ENCODE measurements at regions not wholly inside any gene's neighbourhood (a gene's known extent, or its start where the extent isn't known, plus 50 kb on each side); places are given as distances from the start of the nearest gene placed in this dataset.

GRCh38 chr2:146730882-146731281, 1113.9 kb upstream of the ACVR2A start:
- DNase-seq (ENCODE audit: low read depth, low spot score) = no peak
- CTCF ChIA-PET = no interaction called here
- in situ Hi-C loops (cut with HindIII; ENCODE audit: low pct_unique_long_range_greater_than_20kb, low sequenced_read_pairs) (no loop called here), intact Hi-C loops (cut with micrococcal nuclease; ENCODE audit: unreplicated experiment) (loop anchor here (5.0 kb wide), 1 partner anchor 1181 kb away; no protein-coding TSS in a partner anchor)
- ATAC-seq = no peak
- no TSS peak for BruUV-seq (replicated peaks)
- Histone ChIP-seq H3K4me1 (ENCODE audit: control insufficient read depth, insufficient read depth, low read length) (no peaks in the 10 kb centered on the region), H3K36me3 (ENCODE audit: control insufficient read depth, insufficient read depth, low read length) (no peaks in the 10 kb centered on the region), H3K9me3 (ENCODE audit: control insufficient read depth, insufficient read depth, low read depth, low read length) (no peaks in the 10 kb centered on the region), H3K4me3 (ENCODE audit: low read depth in 2 of 2, low read length in 2 of 2) (no peak overlapping the region), H3K27me3 (ENCODE audit: control insufficient read depth, insufficient read depth, low read length) (no peaks in the 10 kb centered on the region), H3K27ac (ENCODE audit: low read length) (no peak overlapping the region)
- TF ChIP-seq CTCF (IDR thresholded peaks at IDR 0.05) (no peak), SIN3A (IDR thresholded peaks at IDR 0.05; ENCODE audit: borderline replicate concordance, insufficient read depth, low read depth, low read length) (no peak), POLR2AphosphoS5 (IDR thresholded peaks at IDR 0.05; ENCODE audit: low read depth, low read length) (no peak), TCF7L2 (IDR thresholded peaks at IDR 0.05; ENCODE audit: low read depth, low read length) (no peak)
- TF ChIP-seq, protein P1, sequence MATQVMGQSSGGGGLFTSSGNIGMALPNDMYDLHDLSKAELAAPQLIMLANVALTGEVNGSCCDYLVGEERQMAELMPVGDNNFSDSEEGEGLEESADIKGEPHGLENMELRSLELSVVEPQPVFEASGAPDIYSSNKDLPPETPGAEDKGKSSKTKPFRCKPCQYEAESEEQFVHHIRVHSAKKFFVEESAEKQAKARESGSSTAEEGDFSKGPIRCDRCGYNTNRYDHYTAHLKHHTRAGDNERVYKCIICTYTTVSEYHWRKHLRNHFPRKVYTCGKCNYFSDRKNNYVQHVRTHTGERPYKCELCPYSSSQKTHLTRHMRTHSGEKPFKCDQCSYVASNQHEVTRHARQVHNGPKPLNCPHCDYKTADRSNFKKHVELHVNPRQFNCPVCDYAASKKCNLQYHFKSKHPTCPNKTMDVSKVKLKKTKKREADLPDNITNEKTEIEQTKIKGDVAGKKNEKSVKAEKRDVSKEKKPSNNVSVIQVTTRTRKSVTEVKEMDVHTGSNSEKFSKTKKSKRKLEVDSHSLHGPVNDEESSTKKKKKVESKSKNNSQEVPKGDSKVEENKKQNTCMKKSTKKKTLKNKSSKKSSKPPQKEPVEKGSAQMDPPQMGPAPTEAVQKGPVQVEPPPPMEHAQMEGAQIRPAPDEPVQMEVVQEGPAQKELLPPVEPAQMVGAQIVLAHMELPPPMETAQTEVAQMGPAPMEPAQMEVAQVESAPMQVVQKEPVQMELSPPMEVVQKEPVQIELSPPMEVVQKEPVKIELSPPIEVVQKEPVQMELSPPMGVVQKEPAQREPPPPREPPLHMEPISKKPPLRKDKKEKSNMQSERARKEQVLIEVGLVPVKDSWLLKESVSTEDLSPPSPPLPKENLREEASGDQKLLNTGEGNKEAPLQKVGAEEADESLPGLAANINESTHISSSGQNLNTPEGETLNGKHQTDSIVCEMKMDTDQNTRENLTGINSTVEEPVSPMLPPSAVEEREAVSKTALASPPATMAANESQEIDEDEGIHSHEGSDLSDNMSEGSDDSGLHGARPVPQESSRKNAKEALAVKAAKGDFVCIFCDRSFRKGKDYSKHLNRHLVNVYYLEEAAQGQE (IDR thresholded peaks at IDR 0.05; ENCODE audit: insufficient read depth in 1 of 2, low read depth in 2 of 2, low read length in 1 of 2) = no peak
- POLR2A ChIA-PET = no interaction called here

DNA sequence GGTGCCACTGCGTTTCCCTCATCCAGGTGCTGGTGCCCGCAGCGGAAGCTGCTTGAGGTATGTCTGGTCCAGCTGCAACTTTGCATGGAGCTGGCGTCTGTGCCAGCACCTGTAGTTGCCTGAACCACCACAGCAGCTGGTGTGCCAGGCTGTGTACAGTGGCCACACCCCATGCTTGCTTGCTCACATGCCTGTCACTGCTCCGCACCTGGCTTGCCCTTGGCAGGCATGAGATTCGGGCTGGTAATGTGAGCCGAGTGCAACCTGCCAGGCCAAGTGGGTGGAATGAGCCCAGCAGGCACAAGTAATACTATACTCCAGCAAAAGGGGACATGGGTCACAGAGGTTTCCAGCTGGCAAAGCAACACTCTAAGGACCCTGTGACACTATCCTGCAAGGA, 1123.3 kb upstream of the ACVR2A start:
- DNase-seq (ENCODE audit: low read depth, low spot score) (no peak), ATAC-seq (no peak)
- no peaks in the 10 kb centered on the region for H3K27me3 ChIP-seq (ENCODE audit: control insufficient read depth, insufficient read depth, low read length)
- 0 out of 2 replicates have a peak, but pooled peaks cover 3% of the 10 kb centered on the region for H3K9me3 ChIP-seq (ENCODE audit: control insufficient read depth, insufficient read depth, low read depth, low read length)
- intact Hi-C loops (cut with micrococcal nuclease; ENCODE audit: unreplicated experiment) (no loop called here), in situ Hi-C loops (cut with HindIII; ENCODE audit: low pct_unique_long_range_greater_than_20kb, low sequenced_read_pairs) (no loop called here)
- ChIA-PET CTCF (no interaction called here), POLR2A (no interaction called here)
- TF ChIP-seq SIN3A (IDR thresholded peaks at IDR 0.05; ENCODE audit: borderline replicate concordance, insufficient read depth, low read depth, low read length) = no peak
- H3K27ac ChIP-seq (ENCODE audit: low read length) = no peak overlapping the region
- H3K4me3 ChIP-seq (ENCODE audit: low read depth in 2 of 2, low read length in 2 of 2) = no peak overlapping the region
- no peaks in the 10 kb centered on the region for H3K4me1 ChIP-seq (ENCODE audit: control insufficient read depth, insufficient read depth, low read length)
- no TSS peak for BruUV-seq (replicated peaks)
- H3K36me3 ChIP-seq (ENCODE audit: control insufficient read depth, insufficient read depth, low read length) = no peaks in the 10 kb centered on the region

DNA sequence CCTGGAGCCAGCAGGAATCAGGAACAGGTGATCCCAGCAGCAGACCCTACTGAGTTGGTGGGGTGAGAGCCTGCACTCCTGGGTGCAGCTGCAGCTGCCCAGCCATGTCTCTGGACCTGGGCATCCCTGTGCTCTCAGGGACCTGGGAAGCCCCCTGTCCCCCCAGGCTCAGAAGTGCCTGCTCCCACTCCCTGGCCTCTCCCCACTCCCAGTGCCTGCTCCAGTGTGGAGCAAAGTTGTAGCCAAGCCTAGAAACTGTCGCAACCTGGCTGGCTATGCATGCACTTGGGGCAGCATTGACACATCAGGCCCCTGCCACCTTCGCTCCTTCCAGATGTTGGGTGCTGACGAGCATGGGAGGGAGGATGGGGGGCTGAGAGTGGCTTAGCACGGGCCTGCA, 1124.7 kb upstream of the ACVR2A start:
- in situ Hi-C loops (cut with HindIII; ENCODE audit: low pct_unique_long_range_greater_than_20kb, low sequenced_read_pairs) = no loop called here
- CTCF ChIA-PET = no interaction called here
- ATAC-seq = no peak

More for the DNA sequence above, 1124.7 kb upstream of the ACVR2A start:
- Histone ChIP-seq H3K4me1 (ENCODE audit: control insufficient read depth, insufficient read depth, low read length) (no peaks in the 10 kb centered on the region), H3K36me3 (ENCODE audit: control insufficient read depth, insufficient read depth, low read length) (no peaks in the 10 kb centered on the region), H3K9me3 (ENCODE audit: control insufficient read depth, insufficient read depth, low read depth, low read length) (0 out of 2 replicates have a peak, but pooled peaks cover 3% of the 10 kb centered on the region), H3K27me3 (ENCODE audit: control insufficient read depth, insufficient read depth, low read length) (no peaks in the 10 kb centered on the region), H3K4me3 (ENCODE audit: low read depth in 2 of 2, low read length in 2 of 2) (no peak overlapping the region), H3K27ac (ENCODE audit: low read length) (no peak overlapping the region)
- BruUV-seq (replicated peaks) = no TSS peak
- DNase-seq (ENCODE audit: low read depth, low spot score) = no peak
- POLR2A ChIA-PET = no interaction called here
- intact Hi-C loops (cut with micrococcal nuclease; ENCODE audit: unreplicated experiment) = no loop called here
- TF ChIP-seq CTCF (IDR thresholded peaks at IDR 0.05) (no peak), POLR2AphosphoS5 (IDR thresholded peaks at IDR 0.05; ENCODE audit: low read depth, low read length) (no peak), SIN3A (IDR thresholded peaks at IDR 0.05; ENCODE audit: borderline replicate concordance, insufficient read depth, low read depth, low read length) (no peak), TCF7L2 (IDR thresholded peaks at IDR 0.05; ENCODE audit: low read depth, low read length) (no peak)
- TF ChIP-seq, protein P1 (IDR thresholded peaks at IDR 0.05; ENCODE audit: insufficient read depth in 1 of 2, low read depth in 2 of 2, low read length in 1 of 2) = no peak
